ENCODE measurements at regions not wholly inside any gene's neighbourhood (a gene's known extent, or its start where the extent isn't known, plus 50 kb on each side); places are given as distances from the start of the nearest gene placed in this dataset.
"Not testable (repeated sequence)": the region's sequence is repeated elsewhere in the genome, so short reads cannot be mapped to it uniquely, and the experiment has no call there.

DNA sequence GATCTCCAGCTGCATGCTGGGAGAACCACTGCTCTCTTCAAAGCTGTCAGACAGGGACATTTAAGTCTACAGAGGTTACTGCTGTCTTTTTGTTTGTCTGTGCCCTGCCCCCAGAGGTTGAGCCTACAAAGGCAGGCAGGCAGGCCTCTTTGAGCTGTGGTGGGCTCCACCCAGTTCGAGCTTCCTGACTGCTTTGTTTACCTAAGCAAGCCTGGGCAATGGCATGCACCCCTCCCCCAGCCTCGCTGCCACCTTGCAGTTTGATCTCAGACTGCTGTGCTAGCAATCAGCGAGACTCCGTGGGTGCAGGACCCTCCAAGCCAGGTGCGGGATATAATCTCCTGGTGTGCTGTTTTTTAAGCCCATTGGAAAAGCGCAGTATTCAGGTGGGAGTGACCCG lies 591.0 kb upstream of the IL12A start:
- H3K4me3 Mint-ChIP-seq; H3K36me3 Mint-ChIP-seq (ENCODE audit: low read depth); ATAC-seq; DNase-seq; H3K27me3 Mint-ChIP-seq; H3K9me3 ChIP-seq (ENCODE audit: control insufficient read depth, low read length, poor library complexity, severe bottlenecking); H3K27ac Mint-ChIP-seq; H3K4me1 Mint-ChIP-seq: not testable (repeated sequence)

DNA sequence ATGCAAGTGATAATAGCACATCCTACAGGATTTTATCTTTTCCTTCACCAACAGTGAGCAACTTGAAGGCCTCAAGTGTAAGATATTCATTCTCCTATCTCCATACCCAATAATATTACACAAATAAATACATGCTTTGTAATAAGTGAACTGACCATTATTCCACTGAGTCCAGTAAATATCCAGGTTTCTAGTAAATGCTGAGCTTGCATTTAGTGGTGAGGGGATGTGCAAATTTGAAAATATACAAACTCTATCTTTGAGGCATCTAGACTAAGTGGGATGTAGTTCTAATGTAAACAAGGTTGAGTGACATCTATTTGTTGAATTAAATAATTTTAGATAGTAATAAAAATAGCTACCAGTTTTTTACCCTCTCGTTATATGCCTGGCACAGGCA lies 587.6 kb upstream of the IL12A start:
- Mint-ChIP-seq H3K27me3 (no peaks in the 10 kb centered on the region), H3K27ac (no peak overlapping the region), H3K36me3 (ENCODE audit: low read depth) (no peaks in the 10 kb centered on the region), H3K4me3 (no peak overlapping the region), H3K4me1 (no peaks in the 10 kb centered on the region)
- no peak for ATAC-seq
- no peaks in the 10 kb centered on the region for H3K9me3 ChIP-seq (ENCODE audit: control insufficient read depth, low read length, poor library complexity, severe bottlenecking)
- DNase-seq, result no peak

DNA sequence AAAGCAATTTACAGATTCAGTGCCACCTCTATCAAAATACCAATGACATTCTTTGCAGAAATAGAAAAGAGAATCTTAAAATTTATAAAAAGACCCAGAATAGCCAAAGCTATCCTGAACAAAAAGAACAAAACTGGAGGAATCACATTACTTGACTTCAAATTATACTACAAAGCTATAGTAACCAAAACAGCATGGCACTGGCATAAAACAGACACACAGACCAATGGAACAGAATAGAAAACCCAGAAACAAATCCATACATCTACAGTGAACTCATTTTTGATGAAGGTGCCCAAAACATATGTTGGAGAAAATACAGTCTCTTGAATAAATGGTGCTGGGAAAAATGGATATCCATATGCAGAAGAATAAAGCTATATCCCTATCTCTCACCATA lies 578.9 kb upstream of the IL12A start:
- not testable (repeated sequence) for H3K27me3 Mint-ChIP-seq; H3K27ac Mint-ChIP-seq; H3K4me3 Mint-ChIP-seq; DNase-seq; H3K9me3 ChIP-seq (ENCODE audit: control insufficient read depth, low read length, poor library complexity, severe bottlenecking); ATAC-seq; H3K36me3 Mint-ChIP-seq (ENCODE audit: low read depth); H3K4me1 Mint-ChIP-seq

DNA sequence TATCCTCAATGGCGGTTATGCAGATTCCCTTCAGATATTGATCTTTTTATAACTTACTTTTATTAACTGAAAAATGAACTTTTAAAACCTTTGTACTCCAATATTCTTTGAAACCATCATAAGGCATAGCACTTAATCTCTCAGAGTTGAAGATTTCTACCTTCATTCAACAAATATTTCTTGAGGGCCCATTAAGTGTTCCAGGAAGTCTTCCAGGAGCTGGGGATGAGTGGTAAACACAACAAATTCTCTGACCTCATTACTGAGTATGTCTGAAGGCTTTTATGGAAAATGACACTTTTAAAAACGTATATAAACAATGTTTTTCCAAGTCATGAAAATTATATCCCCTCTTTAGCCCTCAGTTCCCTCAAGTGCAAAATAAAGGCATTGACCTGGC lies 575.3 kb upstream of the IL12A start:
- no peaks in the 10 kb centered on the region for H3K4me1 Mint-ChIP-seq

DNA sequence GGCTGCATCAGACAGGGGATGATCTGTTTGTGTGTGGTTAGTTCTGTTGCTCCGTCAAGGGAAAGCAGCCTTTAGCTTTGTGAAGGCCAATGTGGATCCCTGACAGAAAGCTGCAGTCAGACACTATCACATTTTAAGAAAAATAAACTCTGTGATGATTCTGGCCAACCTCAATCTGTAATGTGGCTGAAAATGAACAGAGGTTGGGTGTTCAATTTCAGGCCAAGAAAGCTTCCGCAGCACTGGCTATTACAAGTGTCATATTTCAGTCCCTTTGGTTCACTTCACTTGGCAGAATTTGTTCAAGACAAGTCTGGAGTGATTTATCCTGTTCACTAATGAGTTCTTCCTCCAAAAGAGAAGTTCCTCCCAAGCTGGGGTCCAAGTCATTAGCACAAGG lies 571.8 kb upstream of the IL12A start:
- no peaks in the 10 kb centered on the region for H3K9me3 ChIP-seq (ENCODE audit: control insufficient read depth, low read length, poor library complexity, severe bottlenecking)
- DNase-seq (no peak), ATAC-seq (no peak)
- Mint-ChIP-seq H3K27ac (no peak overlapping the region), H3K36me3 (ENCODE audit: low read depth) (no peaks in the 10 kb centered on the region), H3K4me1 (no peaks in the 10 kb centered on the region), H3K27me3 (no peaks in the 10 kb centered on the region), H3K4me3 (no peak overlapping the region)

More for the DNA sequence above, 575.3 kb upstream of the IL12A start:
- ATAC-seq (no peak), DNase-seq (no peak)
- Mint-ChIP-seq H3K27ac (no peak overlapping the region), H3K27me3 (no peaks in the 10 kb centered on the region), H3K4me3 (no peak overlapping the region), H3K36me3 (ENCODE audit: low read depth) (no peaks in the 10 kb centered on the region)
- no peaks in the 10 kb centered on the region for H3K9me3 ChIP-seq (ENCODE audit: control insufficient read depth, low read length, poor library complexity, severe bottlenecking)

DNA sequence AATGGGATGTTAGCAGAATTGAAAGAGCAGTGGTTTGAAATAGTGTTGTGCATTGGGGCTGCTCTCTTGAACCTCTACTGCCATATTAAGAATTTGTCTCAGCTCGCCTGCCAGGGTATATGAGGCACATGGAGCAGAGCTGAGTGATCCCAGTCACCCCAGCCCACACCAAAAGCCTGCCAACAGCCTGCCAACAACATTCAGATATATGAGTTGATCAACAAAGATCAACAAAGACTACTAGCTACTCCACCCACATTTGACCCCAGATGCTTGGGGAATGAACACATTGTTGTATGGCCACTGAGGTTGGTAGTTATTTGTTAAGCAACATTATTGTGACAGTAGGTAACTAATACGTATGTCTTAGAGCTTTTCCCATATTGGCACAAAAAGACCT lies 570.9 kb upstream of the IL12A start:
- no peaks in the 10 kb centered on the region for H3K9me3 ChIP-seq (ENCODE audit: control insufficient read depth, low read length, poor library complexity, severe bottlenecking)
- ATAC-seq (no peak), DNase-seq (no peak)
- no peak overlapping the region for H3K4me3 Mint-ChIP-seq
- no peaks in the 10 kb centered on the region for H3K27me3 Mint-ChIP-seq
- no peaks in the 10 kb centered on the region for H3K4me1 Mint-ChIP-seq
- no peaks in the 10 kb centered on the region for H3K36me3 Mint-ChIP-seq (ENCODE audit: low read depth)
- no peak overlapping the region for H3K27ac Mint-ChIP-seq

DNA sequence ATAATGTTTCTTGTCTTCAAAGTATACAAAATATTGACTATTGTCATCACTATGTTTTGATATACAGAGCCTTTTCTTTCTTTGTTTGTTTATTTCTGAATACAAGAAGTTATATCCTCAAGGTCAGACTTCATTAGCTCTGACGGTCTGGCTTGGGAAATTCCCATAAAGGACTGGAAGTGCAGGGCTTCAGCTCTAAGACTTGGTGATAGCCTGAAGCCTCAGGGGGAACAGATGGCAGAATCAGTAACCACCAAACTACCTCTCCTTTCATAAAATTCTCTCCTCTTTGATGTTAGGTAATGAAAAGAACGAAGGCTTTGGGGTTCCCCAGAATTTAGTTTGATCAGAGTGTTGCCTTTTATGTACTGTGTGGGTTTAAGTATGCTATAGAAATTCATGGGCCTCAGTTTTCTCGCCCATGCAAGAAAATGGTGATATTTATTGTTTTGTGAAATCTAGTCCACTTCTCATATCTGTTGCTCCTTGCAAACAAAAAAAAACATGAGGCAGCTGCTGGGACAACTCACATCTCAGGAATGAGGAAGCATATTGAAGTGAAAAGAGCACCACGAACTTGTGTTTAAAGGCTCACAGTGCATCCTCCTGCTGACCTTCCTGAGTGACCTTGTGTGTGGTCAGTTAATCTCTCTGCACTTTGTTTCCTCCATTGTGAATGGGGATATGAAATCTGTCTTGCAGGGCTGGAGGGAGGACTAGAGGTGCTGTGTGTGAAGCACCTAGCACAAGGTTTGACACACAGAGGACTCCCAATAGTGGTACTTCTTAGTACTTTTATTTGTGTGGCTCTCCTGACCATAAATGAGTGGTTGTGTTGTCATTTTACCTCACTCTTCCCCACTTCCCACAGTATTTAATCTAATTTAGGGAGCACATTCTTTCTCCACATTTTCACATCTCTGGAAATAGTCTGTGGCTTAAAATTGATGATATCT lies 569.8 kb upstream of the IL12A start:
- Mint-ChIP-seq H3K27me3 (no peaks in the 10 kb centered on the region), H3K27ac (no peak overlapping the region), H3K4me3 (no peak overlapping the region), H3K4me1 (no peaks in the 10 kb centered on the region), H3K36me3 (ENCODE audit: low read depth) (no peaks in the 10 kb centered on the region)
- ATAC-seq, result no peak
- DNase-seq, result no peak
- no peaks in the 10 kb centered on the region for H3K9me3 ChIP-seq (ENCODE audit: control insufficient read depth, low read length, poor library complexity, severe bottlenecking)

DNA sequence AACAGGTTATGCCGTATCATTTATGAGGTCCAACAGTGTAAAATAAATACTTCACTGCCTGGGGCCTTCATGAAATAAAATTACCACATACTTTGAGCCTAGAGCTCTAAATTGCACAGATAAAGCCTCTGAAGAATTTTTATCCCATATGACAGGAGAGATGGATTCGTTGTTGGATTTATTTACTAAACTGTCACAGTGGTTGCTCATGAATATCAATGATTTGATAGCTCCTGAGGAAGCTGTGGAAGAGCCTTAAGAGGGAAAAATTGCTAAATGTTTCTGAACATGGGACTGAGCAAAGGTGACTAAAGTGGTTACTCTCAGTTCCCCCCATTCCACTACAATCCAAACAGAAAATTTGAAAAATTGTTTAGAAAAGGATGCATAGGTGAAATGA lies 558.9 kb upstream of the IL12A start:
- no peaks in the 10 kb centered on the region for H3K36me3 Mint-ChIP-seq (ENCODE audit: low read depth)
- H3K9me3 ChIP-seq (ENCODE audit: control insufficient read depth, low read length, poor library complexity, severe bottlenecking), result no peaks in the 10 kb centered on the region
- ATAC-seq (no peak), DNase-seq (no peak)
- H3K27ac Mint-ChIP-seq, result no peak overlapping the region
- no peaks in the 10 kb centered on the region for H3K27me3 Mint-ChIP-seq
- no peak overlapping the region for H3K4me3 Mint-ChIP-seq
- H3K4me1 Mint-ChIP-seq, result no peaks in the 10 kb centered on the region

DNA sequence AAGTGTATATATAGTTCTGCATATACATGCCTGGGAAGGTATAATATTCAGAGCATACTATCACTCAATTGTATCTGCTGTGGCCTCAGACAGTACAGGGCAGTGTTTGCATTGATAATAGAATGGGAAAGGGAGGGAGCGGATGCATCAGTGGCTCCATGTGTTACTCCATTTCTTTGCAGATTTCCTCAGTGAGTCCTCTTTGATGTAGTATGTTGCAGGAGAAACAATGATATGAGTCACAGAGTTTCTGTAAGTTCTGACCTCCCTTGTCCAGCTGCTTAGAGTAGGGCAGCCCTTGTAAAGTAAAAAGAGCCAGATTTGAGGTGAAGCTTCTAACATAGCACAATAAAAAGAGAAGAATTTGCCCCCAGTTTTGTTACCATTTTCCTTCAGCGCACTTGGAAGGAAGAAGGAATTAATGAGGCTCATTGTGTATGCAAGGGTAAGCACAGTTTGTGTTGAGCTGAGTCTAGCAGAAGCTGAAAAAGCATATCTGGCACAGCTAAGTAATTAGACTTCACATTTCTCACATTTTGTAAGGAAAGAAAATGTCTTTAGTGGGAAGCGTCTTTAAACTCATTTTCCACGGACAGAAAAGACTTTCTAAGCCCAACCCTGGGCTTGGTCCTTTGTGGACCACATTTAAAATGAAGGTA lies 555.8 kb upstream of the IL12A start:
- DNase-seq, result no peak
- Mint-ChIP-seq H3K36me3 (ENCODE audit: low read depth) (no peaks in the 10 kb centered on the region), H3K27me3 (no peaks in the 10 kb centered on the region), H3K4me3 (no peak overlapping the region), H3K4me1 (no peaks in the 10 kb centered on the region), H3K27ac (no peak overlapping the region)
- no peaks in the 10 kb centered on the region for H3K9me3 ChIP-seq (ENCODE audit: control insufficient read depth, low read length, poor library complexity, severe bottlenecking)
- ATAC-seq, result no peak

DNA sequence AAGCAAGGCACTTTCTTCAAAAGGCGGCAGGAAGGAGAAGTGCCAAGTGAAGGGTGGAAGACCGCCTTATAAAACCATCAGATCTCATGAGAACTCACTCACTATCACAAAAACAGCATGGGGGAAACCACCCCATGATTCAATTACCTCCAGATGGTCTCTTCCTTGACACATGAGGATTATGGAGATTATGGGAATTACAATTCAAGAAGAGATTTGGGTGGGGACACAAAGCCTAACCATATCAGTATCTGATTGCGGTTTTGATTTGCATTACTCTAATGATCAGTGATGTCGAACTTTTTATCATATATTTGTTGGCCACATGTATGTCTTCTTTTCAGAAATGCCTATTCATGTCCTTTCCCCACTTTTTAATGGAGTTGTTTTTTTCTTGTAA lies 549.3 kb upstream of the IL12A start:
- no peaks in the 10 kb centered on the region for H3K27me3 Mint-ChIP-seq
- no peak for ATAC-seq
- no peak for DNase-seq
- no peak overlapping the region for H3K4me3 Mint-ChIP-seq
- H3K4me1 Mint-ChIP-seq, result no peaks in the 10 kb centered on the region
- H3K27ac Mint-ChIP-seq, result no peak overlapping the region
- no peaks in the 10 kb centered on the region for H3K36me3 Mint-ChIP-seq (ENCODE audit: low read depth)
- no peaks in the 10 kb centered on the region for H3K9me3 ChIP-seq (ENCODE audit: control insufficient read depth, low read length, poor library complexity, severe bottlenecking)

DNA sequence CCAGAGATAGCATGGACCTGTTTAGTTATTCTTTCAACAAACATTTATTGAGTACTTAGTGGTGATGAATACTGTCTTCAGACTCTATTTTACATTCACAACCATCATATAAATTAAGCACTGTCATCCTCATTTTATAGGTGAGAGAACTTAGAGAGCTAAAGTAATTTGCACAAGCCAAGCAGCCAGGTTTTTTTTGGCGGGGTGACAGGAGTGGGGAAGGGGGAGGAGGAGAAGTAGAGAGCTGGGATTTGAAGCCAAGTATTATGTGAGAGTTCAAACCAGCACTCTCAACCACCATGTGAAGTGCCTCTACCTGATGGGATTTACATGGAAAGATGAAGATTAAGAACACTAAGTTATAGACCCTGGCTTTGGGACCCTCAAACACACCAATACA lies 547.4 kb upstream of the IL12A start:
- Mint-ChIP-seq H3K4me1 (no peaks in the 10 kb centered on the region), H3K4me3 (no peak overlapping the region), H3K36me3 (ENCODE audit: low read depth) (no peaks in the 10 kb centered on the region), H3K27me3 (no peaks in the 10 kb centered on the region), H3K27ac (no peak overlapping the region)
- H3K9me3 ChIP-seq (ENCODE audit: control insufficient read depth, low read length, poor library complexity, severe bottlenecking), result no peaks in the 10 kb centered on the region
- ATAC-seq (no peak), DNase-seq (no peak)

DNA sequence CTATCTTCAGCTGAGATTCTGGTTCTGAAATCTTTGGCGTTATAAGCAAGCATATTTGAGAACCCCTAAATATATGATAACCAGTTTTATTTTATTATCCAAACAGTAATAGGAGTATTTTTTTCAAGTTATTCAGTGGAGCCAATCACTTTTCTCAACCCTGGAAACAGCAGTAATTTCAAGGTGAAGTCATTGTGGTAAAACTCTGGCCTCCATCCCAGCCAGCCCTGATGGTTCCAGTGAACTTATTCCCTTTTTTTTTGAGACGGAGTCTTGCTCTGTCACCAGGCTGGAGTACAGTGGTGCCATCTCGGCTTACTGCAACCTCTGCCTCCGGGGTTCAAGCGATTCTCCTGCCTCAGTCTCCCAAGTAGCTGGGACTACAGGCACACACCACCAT lies 545.4 kb upstream of the IL12A start:
- Mint-ChIP-seq H3K4me1 (no peaks in the 10 kb centered on the region), H3K27ac (no peak overlapping the region), H3K4me3 (no peak overlapping the region), H3K27me3 (no peaks in the 10 kb centered on the region), H3K36me3 (ENCODE audit: low read depth) (no peaks in the 10 kb centered on the region)
- DNase-seq (no peak), ATAC-seq (no peak)
- no peaks in the 10 kb centered on the region for H3K9me3 ChIP-seq (ENCODE audit: control insufficient read depth, low read length, poor library complexity, severe bottlenecking)

DNA sequence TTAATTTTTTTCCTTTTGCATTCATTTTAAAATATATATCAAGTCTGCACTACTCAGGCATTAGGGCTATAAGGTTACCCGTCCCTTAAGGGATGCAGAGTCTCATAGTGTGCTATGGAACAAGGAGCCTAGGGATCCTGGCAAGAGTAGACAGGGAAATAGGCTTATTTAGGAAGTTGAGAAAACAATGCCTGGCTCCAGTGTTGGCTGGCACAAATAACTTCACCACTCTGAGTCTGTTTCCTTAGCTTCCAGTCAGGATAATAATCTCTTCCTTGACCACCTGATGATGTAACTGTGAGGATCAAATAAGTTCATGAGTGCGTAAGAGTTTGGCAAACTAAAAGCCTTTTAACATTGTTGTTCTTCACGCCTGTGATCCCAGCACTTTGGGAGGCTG lies 540.8 kb upstream of the IL12A start:
- ATAC-seq, result no peak
- H3K27ac Mint-ChIP-seq, result no peak overlapping the region

DNA sequence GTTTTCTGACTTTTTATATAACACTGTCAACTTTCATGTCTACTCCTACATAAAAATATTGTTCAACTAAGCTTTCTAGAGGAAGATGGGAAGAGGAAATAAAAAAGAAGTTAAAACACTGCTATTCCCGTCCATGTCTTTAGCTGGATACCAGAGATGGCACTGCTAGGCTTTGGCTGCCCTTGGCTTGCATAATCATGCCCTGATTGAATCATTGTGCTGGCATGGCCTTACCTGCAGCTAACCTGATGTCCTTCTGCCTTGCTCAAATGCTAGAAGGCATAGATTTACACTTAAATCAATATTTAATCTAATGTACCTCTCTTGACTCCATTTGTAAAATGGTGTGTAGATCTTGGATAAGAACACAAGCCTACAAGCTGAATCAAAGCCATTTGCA lies 539.7 kb upstream of the IL12A start:
- Mint-ChIP-seq H3K4me3 (no peak overlapping the region), H3K36me3 (ENCODE audit: low read depth) (no peaks in the 10 kb centered on the region), H3K4me1 (no peaks in the 10 kb centered on the region), H3K27ac (no peak overlapping the region), H3K27me3 (no peaks in the 10 kb centered on the region)
- DNase-seq (no peak), ATAC-seq (no peak)
- H3K9me3 ChIP-seq (ENCODE audit: control insufficient read depth, low read length, poor library complexity, severe bottlenecking), result no peaks in the 10 kb centered on the region

More for the DNA sequence above, 540.8 kb upstream of the IL12A start:
- Mint-ChIP-seq H3K27me3 (no peaks in the 10 kb centered on the region), H3K4me1 (no peaks in the 10 kb centered on the region), H3K36me3 (ENCODE audit: low read depth) (no peaks in the 10 kb centered on the region), H3K4me3 (no peak overlapping the region)
- H3K9me3 ChIP-seq (ENCODE audit: control insufficient read depth, low read length, poor library complexity, severe bottlenecking), result no peaks in the 10 kb centered on the region
- DNase-seq, result no peak
